22Rv1 (cell line): ENCODE measurements at regions not wholly inside any gene's neighbourhood (a gene's known extent, or its start where the extent isn't known, plus 50 kb on each side); places are given as distances from the start of the nearest gene placed in this dataset.

ENCODE experiments used
- CTCF ChIP-seq: fragments of 450-650 bp; IDR thresholded peaks from 2 replicates; pipeline ENCODE4 v1.5.1; 2017; ENCODE audit warnings: mild to moderate bottlenecking
- ZFX ChIP-seq: fragments of 450-650 bp; IDR thresholded peaks from 2 replicates; pipeline ENCODE4 v1.6.1; 2017; ENCODE audit warnings: antibody characterized with exemption, borderline replicate concordance

GRCh38 chr5:39588179-39588578 lies 163.4 kb upstream of the DAB2 start:
- no peak for TF ChIP-seq CTCF
- TF ChIP-seq ZFX: no peak
